Body of pancreas (tissue), 4 donors: ENCODE measurements at regions not wholly inside any gene's neighbourhood (a gene's known extent, or its start where the extent isn't known, plus 50 kb on each side); places are given as distances from the start of the nearest gene placed in this dataset.

Source experiments
- ATAC-seq: fragments of 150-250 bp; one replicate; pipeline ENCODE4 v1.9.1; 2016
- DNase-seq, 4 donors: peaks; one replicate each; pipeline ENCODE4 v3.0.0-alpha.2; 2019
- H3K27ac ChIP-seq, 4 donors: fragments of 200-600 bp; sonication (generic); 1 replicate in 3 of 4; 2 replicates in 1 of 4; pipeline versions ENCODE4 v1.5.1 to v1.6.1; 2016 to 2019; ENCODE audit warnings: mild to moderate bottlenecking in 1 of 4, mixed read lengths in 1 of 4, moderate library complexity in 1 of 4
- H3K27me3 ChIP-seq, 2 donors: fragments of 200-600 bp; sonication (generic); one replicate each; pipeline ENCODE4 v1.6.0; 2016; ENCODE audit warnings: mild to moderate bottlenecking in 1 of 2
- H3K36me3 ChIP-seq, 2 donors: fragments of 200-600 bp; sonication (generic); replicated peaks in 1 of 2; 2 replicates each; pipeline ENCODE4 v1.5.1; 2016; ENCODE audit warnings: low read depth in 2 of 2; ENCODE audit not compliant: insufficient read depth in 1 of 2
- H3K4me1 ChIP-seq: fragments of 200-600 bp; sonication (generic); one replicate; pipeline ENCODE4 v1.6.0; 2016
- H3K4me3 ChIP-seq, 2 donors: fragments of 200-600 bp; sonication (generic); 1 replicate in 1 of 2; 2 replicates in 1 of 2; pipeline ENCODE4 v1.5.1; 2016 to 2019
- H3K9me3 ChIP-seq, 3 donors: fragments of 200-600 bp; sonication (generic); 1 replicate in 2 of 3; 2 replicates in 1 of 3; pipeline ENCODE4 v1.5.1; 2016
- POLR2A ChIP-seq, 3 donors: fragments of 450-650 bp; IDR thresholded peaks; one replicate each; pipeline ENCODE4 v1.6.1; 2016; ENCODE audit warnings: antibody characterized with exemption in 3 of 3, mild to moderate bottlenecking in 2 of 3
- WGBS, 2 donors: methylation state at CpG; one replicate each; pipeline ENCODE4 v1.1.5; 2017; 5-methylcytosine and 5-hydroxymethylcytosine counted together
- intact Hi-C: fragments of 100-400 bp; cut with DNase I; formaldehyde crosslinking; loops from one replicate; pipeline ENCODE4 v1.15.1; 2023
- TF ChIP-seq, protein P1 (sequence below), 7 experiments: fragments of 450-650 bp in 4 of 7; fragments of 200-600 bp in 3 of 7; sonication (generic) in 3 of 7; IDR thresholded peaks; one replicate each; pipeline ENCODE4 v1.5.1; 2016 to 2019; ENCODE audit warnings: antibody characterized with exemption in 7 of 7

DNA sequence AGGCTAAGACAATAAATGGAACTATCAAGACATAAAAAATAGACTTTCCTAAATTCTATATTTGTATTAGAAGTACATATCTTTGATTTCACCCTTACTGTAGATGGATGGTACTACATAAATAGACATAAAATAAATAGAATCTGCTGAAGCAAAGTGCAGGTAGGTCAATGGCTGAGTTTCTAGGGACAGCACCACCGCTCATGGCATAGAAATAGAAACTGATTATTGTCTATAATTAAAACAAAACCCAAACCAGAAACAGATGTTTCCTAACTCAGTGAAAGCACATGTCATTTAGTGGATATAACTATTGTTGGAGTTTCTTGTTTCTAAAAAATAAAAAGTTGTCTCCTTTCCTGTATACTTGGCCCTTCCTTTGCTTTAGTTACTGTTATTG is 387.3 kb upstream of the ADGRL3 start:
- Histone ChIP-seq H3K4me3 (no peak overlapping the region), H3K9me3 (no peaks in the 10 kb centered on the region), H3K27me3 (no peaks in the 10 kb centered on the region), H3K36me3 (no peaks in the 10 kb centered on the region), H3K4me1 (no peaks in the 10 kb centered on the region), H3K27ac (no peak overlapping the region)
- DNase-seq (no peak), ATAC-seq (no peak)
- TF ChIP-seq POLR2A (IDR thresholded peaks at IDR 0.05): no peak
- TF ChIP-seq, protein P1, sequence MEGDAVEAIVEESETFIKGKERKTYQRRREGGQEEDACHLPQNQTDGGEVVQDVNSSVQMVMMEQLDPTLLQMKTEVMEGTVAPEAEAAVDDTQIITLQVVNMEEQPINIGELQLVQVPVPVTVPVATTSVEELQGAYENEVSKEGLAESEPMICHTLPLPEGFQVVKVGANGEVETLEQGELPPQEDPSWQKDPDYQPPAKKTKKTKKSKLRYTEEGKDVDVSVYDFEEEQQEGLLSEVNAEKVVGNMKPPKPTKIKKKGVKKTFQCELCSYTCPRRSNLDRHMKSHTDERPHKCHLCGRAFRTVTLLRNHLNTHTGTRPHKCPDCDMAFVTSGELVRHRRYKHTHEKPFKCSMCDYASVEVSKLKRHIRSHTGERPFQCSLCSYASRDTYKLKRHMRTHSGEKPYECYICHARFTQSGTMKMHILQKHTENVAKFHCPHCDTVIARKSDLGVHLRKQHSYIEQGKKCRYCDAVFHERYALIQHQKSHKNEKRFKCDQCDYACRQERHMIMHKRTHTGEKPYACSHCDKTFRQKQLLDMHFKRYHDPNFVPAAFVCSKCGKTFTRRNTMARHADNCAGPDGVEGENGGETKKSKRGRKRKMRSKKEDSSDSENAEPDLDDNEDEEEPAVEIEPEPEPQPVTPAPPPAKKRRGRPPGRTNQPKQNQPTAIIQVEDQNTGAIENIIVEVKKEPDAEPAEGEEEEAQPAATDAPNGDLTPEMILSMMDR (IDR thresholded peaks at IDR 0.05): no peak
- 37 to 58% methylated on average over 1 of the region's 1 CpG for WGBS, 2 donors
- intact Hi-C loops: no loop called here

DNA sequence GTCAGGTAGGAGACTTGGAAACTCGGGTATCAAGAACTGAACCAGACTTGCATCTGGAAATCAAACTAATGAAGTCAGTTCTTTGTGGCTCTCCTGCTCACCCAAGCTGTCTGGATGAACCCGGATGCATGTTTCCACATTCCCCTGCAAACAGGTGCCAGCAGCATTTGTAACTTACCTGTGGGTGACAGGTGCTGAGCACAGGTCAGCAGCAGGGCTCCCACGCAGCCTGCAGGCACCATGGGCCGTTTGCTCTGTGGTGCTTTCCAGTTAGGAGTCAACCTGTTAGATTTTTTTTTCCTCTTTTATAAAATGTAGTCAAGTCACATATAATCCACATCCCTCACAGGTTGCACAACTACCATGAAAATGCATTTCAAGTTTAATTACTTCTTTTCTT is 385.6 kb upstream of the ADGRL3 start:
- Histone ChIP-seq H3K4me1 (no peaks in the 10 kb centered on the region), H3K36me3 (no peaks in the 10 kb centered on the region), H3K4me3 (no peak overlapping the region), H3K9me3 (no peaks in the 10 kb centered on the region), H3K27ac (no peak overlapping the region), H3K27me3 (no peaks in the 10 kb centered on the region)
- intact Hi-C loops: no loop called here
- DNase-seq: no peak
- TF ChIP-seq, protein P1 (IDR thresholded peaks at IDR 0.05): no peak
- TF ChIP-seq POLR2A (IDR thresholded peaks at IDR 0.05): no peak
- no peak for ATAC-seq
- 40 to 45% methylated on average over 4 of the region's 4 CpGs for WGBS, 2 donors

DNA sequence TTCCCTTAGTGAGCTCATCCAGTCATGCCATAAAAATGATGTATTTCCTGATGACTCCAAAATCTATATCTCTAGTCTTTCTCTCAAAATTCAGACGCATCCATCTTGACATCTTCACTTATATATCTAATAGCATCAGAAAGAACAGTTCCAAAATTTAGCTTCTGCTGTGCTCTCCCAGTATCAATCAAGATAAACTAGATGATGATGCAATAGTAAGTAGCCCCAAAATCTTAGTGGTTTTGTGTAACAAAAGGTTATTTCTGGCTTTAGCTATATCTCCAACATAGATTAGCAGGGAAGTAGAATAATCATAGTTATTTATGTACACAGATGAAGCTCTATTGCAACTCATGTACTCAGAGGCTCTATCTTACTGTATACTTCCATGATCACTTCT is 382.5 kb upstream of the ADGRL3 start:
- DNase-seq: no peak
- no peak overlapping the region for H3K4me3 ChIP-seq
- TF ChIP-seq, protein P1 (IDR thresholded peaks at IDR 0.05): no peak
- no peak for TF ChIP-seq POLR2A (IDR thresholded peaks at IDR 0.05)
- H3K27me3 ChIP-seq: no peaks in the 10 kb centered on the region
- no peaks in the 10 kb centered on the region for H3K36me3 ChIP-seq
- 54 to 55% methylated on average over 1 of the region's 1 CpG for WGBS, 2 donors
- H3K4me1 ChIP-seq: no peaks in the 10 kb centered on the region
- intact Hi-C loops: no loop called here
- H3K9me3 ChIP-seq: no peaks in the 10 kb centered on the region
- H3K27ac ChIP-seq: no peak overlapping the region
- ATAC-seq: no peak

DNA sequence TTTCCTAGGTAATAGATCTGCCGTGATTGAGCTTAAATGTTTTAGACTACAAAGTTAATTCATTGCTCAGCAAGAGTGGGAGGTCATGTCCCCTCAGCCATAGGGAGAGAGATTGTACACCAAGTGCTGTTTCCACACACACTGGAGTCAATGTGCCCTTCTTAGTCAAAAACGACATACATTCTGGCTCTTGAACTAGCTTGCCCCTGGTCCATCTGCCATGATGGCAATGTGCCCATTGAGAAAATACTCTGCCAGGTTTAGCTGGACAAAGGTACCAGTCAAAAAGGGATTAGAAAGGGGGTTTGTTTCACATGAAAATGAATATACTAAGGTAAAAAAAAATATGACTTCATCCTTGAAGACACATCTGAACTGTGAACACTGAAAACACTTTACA is 377.1 kb upstream of the ADGRL3 start:
- H3K27ac ChIP-seq: no peak overlapping the region
- DNase-seq (no peak), ATAC-seq (no peak)
- H3K4me3 ChIP-seq: no peak overlapping the region
- no peaks in the 10 kb centered on the region for H3K27me3 ChIP-seq
- intact Hi-C loops: no loop called here
- no peaks in the 10 kb centered on the region for H3K9me3 ChIP-seq
- no peaks in the 10 kb centered on the region for H3K4me1 ChIP-seq
- WGBS, 2 donors: 45 to 50% methylated on average over 2 of the region's 2 CpGs
- H3K36me3 ChIP-seq: no peaks in the 10 kb centered on the region
- TF ChIP-seq, protein P1 (IDR thresholded peaks at IDR 0.05): no peak
- no peak for TF ChIP-seq POLR2A (IDR thresholded peaks at IDR 0.05)

DNA sequence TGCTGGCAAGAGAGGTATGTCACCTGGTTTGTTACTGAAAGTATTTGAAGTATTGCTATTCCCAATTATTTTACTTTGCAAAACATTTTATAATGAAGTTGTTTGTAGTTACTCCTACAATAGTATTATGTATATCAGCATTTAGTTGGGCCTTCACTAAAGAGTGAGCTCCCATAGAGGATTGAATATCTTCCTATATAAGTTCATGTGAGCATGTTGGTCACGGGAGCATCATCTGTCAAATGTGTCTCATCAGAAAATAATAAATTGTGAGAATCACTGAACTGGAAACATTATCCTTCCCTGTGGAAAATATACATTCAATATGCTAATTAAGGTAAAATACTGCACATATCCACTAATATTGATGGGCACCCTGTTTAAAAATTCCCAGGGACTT is 360.1 kb upstream of the ADGRL3 start:
- Histone ChIP-seq H3K9me3 (no peaks in the 10 kb centered on the region), H3K27ac (no peak overlapping the region), H3K4me3 (no peak overlapping the region), H3K4me1 (no peaks in the 10 kb centered on the region), H3K27me3 (no peaks in the 10 kb centered on the region), H3K36me3 (no peaks in the 10 kb centered on the region)
- ATAC-seq (no peak), DNase-seq (no peak)
- WGBS, 2 donors: 50 to 74% methylated on average over 1 of the region's 1 CpG
- TF ChIP-seq, protein P1 (IDR thresholded peaks at IDR 0.05): no peak
- TF ChIP-seq POLR2A (IDR thresholded peaks at IDR 0.05): no peak
- intact Hi-C loops: no loop called here
